DOHH2 (cell line): ENCODE measurements at regions not wholly inside any gene's neighbourhood (a gene's known extent, or its start where the extent isn't known, plus 50 kb on each side); places are given as distances from the start of the nearest gene placed in this dataset.

Experiments
- CTCF ChIP-seq: fragments of 200-600 bp; sonication (generic); IDR thresholded peaks from one replicate; pipeline ENCODE4 v1.5.1; 2014; ENCODE audit warnings: antibody characterized with exemption, mild to moderate bottlenecking, low read depth, low read length; ENCODE audit not compliant: poor library complexity, severe bottlenecking
- EZH2phosphoT487 ChIP-seq: fragments of 200-600 bp; sonication (generic); IDR thresholded peaks from 2 replicates; pipeline ENCODE4 v1.6.1; 2017; ENCODE audit warnings: borderline replicate concordance, mild to moderate bottlenecking, antibody characterized with exemption, low read length, moderate library complexity, mixed read lengths

- TF ChIP-seq CTCF (no peak), EZH2phosphoT487 (no peak)
Measured at GRCh38 chr2:239467281-239467955, 66.6 kb upstream of the HDAC4 start.
